ENCODE measurements at regions not wholly inside any gene's neighbourhood (a gene's known extent, or its start where the extent isn't known, plus 50 kb on each side); places are given as distances from the start of the nearest gene placed in this dataset.
"Not testable (repeated sequence)": the region's sequence is repeated elsewhere in the genome, so short reads cannot be mapped to it uniquely, and the experiment has no call there.

- FAIRE-seq (no peak), ATAC-seq (peak; percentile 43 to 77 (median 64)), DNase-seq (no peak)
- no peaks in the 10 kb centered on the region for H3K27me3 ChIP-seq
- H3K4me3 ChIP-seq = no peak overlapping the region
- no peaks in the 10 kb centered on the region for H3K9me3 ChIP-seq
- intact Hi-C loops (cut with DNase I) = no loop called here
- no peaks in the 10 kb centered on the region for H3K36me3 ChIP-seq
- H3K27ac ChIP-seq = peak overlapping the region; percentile 37 to 78 (median 68)
- WGBS, 2 donors = 62 to 64% methylated on average over 16 of the region's 16 CpGs
- peaks cover 0 to 12% (median 7%) of the 10 kb centered on the region in 3 donors for H3K4me1 ChIP-seq
- no peak for TF ChIP-seq CTCF (IDR thresholded peaks at IDR 0.05)
Measured at GRCh38 chr20:50446351-50447101, 63.7 kb upstream of the PTPN1 start.

- 91 to 95% methylated on average over 6 of the region's 6 CpGs for WGBS, 2 donors
- no peaks in the 10 kb centered on the region for H3K36me3 ChIP-seq
- DNase-seq (no peak), ATAC-seq (no peak), FAIRE-seq (no peak)
- H3K4me3 ChIP-seq = no peak overlapping the region
- intact Hi-C loops (cut with DNase I) = no loop called here
- peaks cover 0 to 9% (median 7%) of the 10 kb centered on the region in 3 donors for H3K4me1 ChIP-seq
- no peaks in the 10 kb centered on the region for H3K9me3 ChIP-seq
- no peaks in the 10 kb centered on the region for H3K27me3 ChIP-seq
- TF ChIP-seq CTCF (IDR thresholded peaks at IDR 0.05) = no peak
- peak overlapping the region; percentile 37 to 78 (median 68) for H3K27ac ChIP-seq
Measured at GRCh38 chr20:50447102-50447804, 62.9 kb upstream of the PTPN1 start.

- Histone ChIP-seq H3K4me1 (peaks cover 0 to 9% (median 7%) of the 10 kb centered on the region in 3 donors), H3K27ac (no peak overlapping the region), H3K4me3 (no peak overlapping the region), H3K9me3 (no peaks in the 10 kb centered on the region), H3K36me3 (no peaks in the 10 kb centered on the region), H3K27me3 (no peaks in the 10 kb centered on the region)
- WGBS, 2 donors = 92 to 93% methylated on average over 6 to 7 of the region's 7 CpGs
- intact Hi-C loops (cut with DNase I) = no loop called here
- ATAC-seq (no peak), DNase-seq (no peak), FAIRE-seq (no peak)
- TF ChIP-seq CTCF (IDR thresholded peaks at IDR 0.05) = no peak
Measured at GRCh38 chr20:50447817-50448216, 62.4 kb upstream of the PTPN1 start.

GRCh38 chr20:50448625-50449403 is 61.4 kb upstream of the PTPN1 start:
- FAIRE-seq; H3K27ac ChIP-seq; H3K4me1 ChIP-seq; ATAC-seq; H3K9me3 ChIP-seq; DNase-seq; H3K27me3 ChIP-seq; intact Hi-C loops (cut with DNase I); H3K4me3 ChIP-seq; H3K36me3 ChIP-seq: not testable (repeated sequence)
- 90 to 92% methylated on average over 10 of the region's 10 CpGs for whole genome bisulfite sequencing, 2 donors

- no peak overlapping the region for H3K27ac ChIP-seq
- FAIRE-seq = no peak
Measured at GRCh38 chr20:50449738-50450492, 60.3 kb upstream of the PTPN1 start.

More at GRCh38 chr20:50449738-50450492, 60.3 kb upstream of the PTPN1 start:
- DNase-seq (no peak), ATAC-seq (no peak)
- WGBS, 2 donors = 65 to 79% methylated on average over 9 of the region's 9 CpGs
- H3K36me3 ChIP-seq = no peaks in the 10 kb centered on the region
- H3K4me1 ChIP-seq = peaks cover 0 to 9% (median 7%) of the 10 kb centered on the region in 3 donors
- no peak for TF ChIP-seq CTCF (IDR thresholded peaks at IDR 0.05)
- no peak overlapping the region for H3K4me3 ChIP-seq
- no peaks in the 10 kb centered on the region for H3K9me3 ChIP-seq
- H3K27me3 ChIP-seq = no peaks in the 10 kb centered on the region
- intact Hi-C loops (cut with DNase I) = loop anchor here in 1 of 3 donors (10.0 kb wide), 1 partner anchor 75 kb away; no protein-coding TSS in a partner anchor

All from pancreas (tissue), 10 donors.